Spinal cord (tissue), 9 donors: ENCODE measurements at regions not wholly inside any gene's neighbourhood (a gene's known extent, or its start where the extent isn't known, plus 50 kb on each side); places are given as distances from the start of the nearest gene placed in this dataset.
A peak's percentile ranks its signal among the peaks of the same experiment; 100 is the strongest.

Source experiments
- DNase-seq, 6 donors: peaks; one replicate each; pipeline versions ENCODE4 v3.0.0 to v3.0.0-alpha.2; 2013 to 2015; ENCODE audit warnings: low spot score in 6 of 6, low read depth in 4 of 6
- H3K27ac ChIP-seq: one replicate; pipeline ENCODE4 v1.5.1; 2013; ENCODE audit warnings: low read depth, low read length, control low read depth
- H3K27me3 ChIP-seq: one replicate; pipeline ENCODE4 v1.6.1; 2013; ENCODE audit warnings: low read length; ENCODE audit not compliant: control insufficient read depth, insufficient read depth
- H3K36me3 ChIP-seq: one replicate; pipeline ENCODE4 v1.6.1; 2013; ENCODE audit warnings: low read length; ENCODE audit not compliant: control insufficient read depth, insufficient read depth
- H3K4me1 ChIP-seq: one replicate; pipeline ENCODE4 v1.6.1; 2013; ENCODE audit warnings: low read length; ENCODE audit not compliant: control insufficient read depth, insufficient read depth
- H3K4me3 ChIP-seq: one replicate; pipeline ENCODE4 v1.5.1; 2013; ENCODE audit warnings: low read depth, low read length, control low read depth
- H3K9me3 ChIP-seq: one replicate; pipeline ENCODE4 v1.6.1; 2013; ENCODE audit warnings: low read length; ENCODE audit not compliant: control insufficient read depth, insufficient read depth
- WGBS: methylation state at CpG from one replicate; pipeline ENCODE4 v1.1.5; 2013; ENCODE audit warnings: missing lambda C conversion rate; ENCODE audit not compliant: insufficient coverage; 5-methylcytosine and 5-hydroxymethylcytosine counted together
- donor health status: healthy.

GRCh38 chr4:154004016-154004415, 215.1 kb upstream of the SFRP2 start:
- WGBS = 89% methylated on average over 3 of the region's 5 CpGs
- no peak for DNase-seq
- Histone ChIP-seq H3K4me3 (no peak overlapping the region), H3K9me3 (no peaks in the 10 kb centered on the region), H3K27ac (no peak overlapping the region), H3K36me3 (no peaks in the 10 kb centered on the region), H3K4me1 (no peaks in the 10 kb centered on the region), H3K27me3 (no peaks in the 10 kb centered on the region)

- H3K27ac ChIP-seq = no peak overlapping the region
- WGBS = no CpG with 5 or more reads among the region's 1 CpG
These were observed 214.5 kb upstream of the SFRP2 start for GRCh38 chr4:154003378-154003777.

DNA sequence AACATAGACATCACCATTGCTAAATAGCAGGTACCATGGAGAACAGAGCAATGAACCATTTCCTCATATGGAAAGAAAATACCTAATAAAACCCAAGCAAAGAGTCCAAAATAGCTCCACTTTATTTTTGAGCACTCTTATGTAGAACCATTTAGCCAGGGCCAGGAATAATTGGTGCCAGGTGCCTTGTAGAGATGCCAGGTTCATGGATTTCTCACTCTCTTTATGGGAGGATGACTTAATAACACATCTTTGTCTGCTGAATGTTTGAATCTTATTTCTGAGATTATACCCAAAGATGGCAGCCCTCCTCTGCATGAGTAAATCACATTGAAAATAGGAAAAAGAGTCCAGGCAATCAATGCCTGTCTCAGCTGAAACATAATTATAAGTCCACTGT, 212.3 kb upstream of the SFRP2 start:
- Histone ChIP-seq H3K4me1 (no peaks in the 10 kb centered on the region), H3K4me3 (no peak overlapping the region), H3K36me3 (no peaks in the 10 kb centered on the region), H3K27me3 (no peaks in the 10 kb centered on the region), H3K27ac (no peak overlapping the region), H3K9me3 (no peaks in the 10 kb centered on the region)
- no peak for DNase-seq

More at GRCh38 chr4:154003378-154003777, 214.5 kb upstream of the SFRP2 start:
- no peaks in the 10 kb centered on the region for H3K9me3 ChIP-seq
- DNase-seq = no peak
- H3K27me3 ChIP-seq = no peaks in the 10 kb centered on the region
- H3K36me3 ChIP-seq = no peaks in the 10 kb centered on the region
- no peaks in the 10 kb centered on the region for H3K4me1 ChIP-seq
- H3K4me3 ChIP-seq = no peak overlapping the region

GRCh38 chr4:153997516-153997915, 208.6 kb upstream of the SFRP2 start:
- Histone ChIP-seq H3K27ac (no peak overlapping the region), H3K9me3 (no peaks in the 10 kb centered on the region), H3K4me3 (no peak overlapping the region), H3K4me1 (no peaks in the 10 kb centered on the region), H3K27me3 (no peaks in the 10 kb centered on the region), H3K36me3 (no peaks in the 10 kb centered on the region)
- no peak for DNase-seq
- 96% methylated on average over 3 of the region's 4 CpGs for WGBS

DNA sequence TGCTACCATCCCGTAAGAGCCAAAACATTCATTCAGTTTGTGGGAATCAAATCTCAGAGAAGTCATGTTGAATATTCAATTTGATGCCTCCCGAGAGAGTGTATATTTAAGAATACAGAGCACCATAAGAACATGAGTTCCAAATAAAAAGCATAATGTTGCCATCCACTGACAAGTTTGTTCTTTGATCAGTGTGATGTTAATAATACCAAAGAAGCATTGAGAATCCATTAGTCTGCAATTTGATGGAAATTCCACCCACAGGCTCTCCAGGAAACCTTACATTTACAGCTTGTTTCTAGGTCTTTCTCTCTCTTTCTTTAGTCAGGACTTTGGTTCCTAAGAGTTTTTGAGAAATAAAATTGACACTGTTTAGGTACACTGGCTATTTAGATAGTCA, 200.6 kb upstream of the SFRP2 start:
- no peaks in the 10 kb centered on the region for H3K36me3 ChIP-seq
- no CpG with 5 or more reads among the region's 2 CpGs for WGBS
- H3K27ac ChIP-seq = no peak overlapping the region
- no peak overlapping the region for H3K4me3 ChIP-seq
- DNase-seq = no peak
- no peaks in the 10 kb centered on the region for H3K27me3 ChIP-seq
- H3K4me1 ChIP-seq = no peaks in the 10 kb centered on the region
- H3K9me3 ChIP-seq = no peaks in the 10 kb centered on the region

GRCh38 chr4:153988492-153989363, 199.8 kb upstream of the SFRP2 start:
- no peaks in the 10 kb centered on the region for H3K36me3 ChIP-seq
- H3K27me3 ChIP-seq = no peaks in the 10 kb centered on the region
- no peaks in the 10 kb centered on the region for H3K9me3 ChIP-seq
- no peak overlapping the region for H3K27ac ChIP-seq
- H3K4me3 ChIP-seq = no peak overlapping the region
- peak in 1 of 6 donors; percentile 8 for DNase-seq
- 26% methylated on average over 5 of the region's 9 CpGs for WGBS
- H3K4me1 ChIP-seq = no peaks in the 10 kb centered on the region

GRCh38 chr4:153987291-153987690, 198.4 kb upstream of the SFRP2 start:
- Histone ChIP-seq H3K36me3 (no peaks in the 10 kb centered on the region), H3K27ac (no peak overlapping the region), H3K4me1 (no peaks in the 10 kb centered on the region), H3K27me3 (no peaks in the 10 kb centered on the region), H3K9me3 (no peaks in the 10 kb centered on the region), H3K4me3 (no peak overlapping the region)
- no CpG with 5 or more reads among the region's 1 CpG for WGBS
- DNase-seq = no peak

GRCh38 chr4:153976954-153977353, 188.1 kb upstream of the SFRP2 start:
- no peak for DNase-seq
- Histone ChIP-seq H3K36me3 (no peaks in the 10 kb centered on the region), H3K27me3 (no peaks in the 10 kb centered on the region), H3K4me1 (no peaks in the 10 kb centered on the region), H3K4me3 (no peak overlapping the region), H3K9me3 (no peaks in the 10 kb centered on the region), H3K27ac (no peak overlapping the region)

DNA sequence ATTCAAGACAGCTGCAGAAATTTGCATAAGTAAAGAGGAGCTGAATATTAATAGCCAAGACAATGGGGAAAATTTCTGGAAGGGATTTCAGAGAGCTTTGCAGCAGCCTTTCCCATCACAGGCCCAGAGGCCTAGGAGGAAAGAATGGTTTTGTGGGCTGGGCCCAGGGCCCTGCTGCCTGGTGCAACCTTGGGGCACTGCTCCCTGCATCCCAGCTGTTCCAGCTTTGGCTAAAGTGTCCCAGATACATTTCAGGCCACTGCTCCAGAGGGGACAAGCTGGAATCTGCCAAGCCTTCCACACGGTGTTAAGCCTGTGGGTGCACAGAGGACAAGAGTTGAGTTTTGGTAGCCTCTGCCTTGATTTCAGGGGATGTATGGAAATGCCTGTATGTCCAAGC, 185.6 kb upstream of the SFRP2 start:
- Histone ChIP-seq H3K4me3 (no peak overlapping the region), H3K36me3 (no peaks in the 10 kb centered on the region), H3K4me1 (no peaks in the 10 kb centered on the region), H3K27ac (no peak overlapping the region), H3K27me3 (no peaks in the 10 kb centered on the region), H3K9me3 (no peaks in the 10 kb centered on the region)
- WGBS = 100% methylated on average over 1 of the region's 1 CpG
- no peak for DNase-seq

DNA sequence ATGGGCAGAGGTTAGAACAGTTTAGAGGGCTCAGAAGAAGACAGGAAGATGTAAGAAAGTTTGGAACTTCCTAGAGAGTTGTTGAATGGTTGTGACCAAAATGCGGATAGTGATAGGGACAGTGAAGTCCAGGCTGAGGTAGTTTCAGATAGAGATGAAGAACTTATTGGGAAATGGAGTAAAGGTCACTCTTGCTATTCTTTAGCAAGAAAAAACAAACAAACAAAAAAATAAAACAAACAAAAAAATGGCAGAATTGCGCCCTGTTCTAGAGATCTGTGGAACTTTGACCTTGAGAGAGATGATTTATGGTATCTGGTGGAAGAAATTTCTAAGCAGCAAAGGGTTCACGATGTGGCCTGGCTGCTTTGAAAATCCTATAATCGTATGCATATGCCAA, 185.1 kb upstream of the SFRP2 start:
- no peak overlapping the region for H3K27ac ChIP-seq
- no peak overlapping the region for H3K4me3 ChIP-seq
- no peaks in the 10 kb centered on the region for H3K36me3 ChIP-seq
- DNase-seq = no peak
- H3K9me3 ChIP-seq = no peaks in the 10 kb centered on the region
- no peaks in the 10 kb centered on the region for H3K4me1 ChIP-seq
- H3K27me3 ChIP-seq = no peaks in the 10 kb centered on the region
- 90% methylated on average over 2 of the region's 4 CpGs for WGBS
